ENCODE measurements at regions not wholly inside any gene's neighbourhood (a gene's known extent, or its start where the extent isn't known, plus 50 kb on each side); places are given as distances from the start of the nearest gene placed in this dataset.
A peak's percentile ranks its signal among the peaks of the same experiment; 100 is the strongest.
"Not testable (repeated sequence)": the region's sequence is repeated elsewhere in the genome, so short reads cannot be mapped to it uniquely, and the experiment has no call there.

- no peak overlapping the region for H3K27ac ChIP-seq (ENCODE audit: low read length)
- H3K36me3 ChIP-seq (ENCODE audit: control insufficient read depth, insufficient read depth, low read length): no peaks in the 10 kb centered on the region
- H3K4me1 ChIP-seq (ENCODE audit: control insufficient read depth, insufficient read depth, low read length): no peaks in the 10 kb centered on the region
- H3K9me3 ChIP-seq (ENCODE audit: control insufficient read depth, low read depth, low read length): no peaks in the 10 kb centered on the region
- no peak overlapping the region for H3K4me3 ChIP-seq (ENCODE audit: low read length)
- no peak for DNase-seq
- no CpG with 5 or more reads among the region's 19 CpGs for whole genome bisulfite sequencing (ENCODE audit: insufficient coverage, low lambda C conversion rate)
- H3K27me3 ChIP-seq (ENCODE audit: control insufficient read depth, insufficient read depth, low read length): no peaks in the 10 kb centered on the region
Observed at GRCh38 chr2:180555391-180555965, 424.9 kb upstream of the UBE2E3 start.

- Histone ChIP-seq H3K27ac (ENCODE audit: low read length) (no peak overlapping the region), H3K4me1 (ENCODE audit: control insufficient read depth, insufficient read depth, low read length) (no peaks in the 10 kb centered on the region), H3K9me3 (ENCODE audit: control insufficient read depth, low read depth, low read length) (no peaks in the 10 kb centered on the region), H3K4me3 (ENCODE audit: low read length) (no peak overlapping the region), H3K36me3 (ENCODE audit: control insufficient read depth, insufficient read depth, low read length) (no peaks in the 10 kb centered on the region), H3K27me3 (ENCODE audit: control insufficient read depth, insufficient read depth, low read length) (no peaks in the 10 kb centered on the region)
- no peak for DNase-seq
Observed at GRCh38 chr2:180554330-180554729, 426.1 kb upstream of the UBE2E3 start.

- H3K36me3 ChIP-seq (ENCODE audit: control insufficient read depth, insufficient read depth, low read length): no peaks in the 10 kb centered on the region
- H3K27me3 ChIP-seq (ENCODE audit: control insufficient read depth, insufficient read depth, low read length): no peaks in the 10 kb centered on the region
- no peak for DNase-seq
- no peak overlapping the region for H3K4me3 ChIP-seq (ENCODE audit: low read length)
- no peaks in the 10 kb centered on the region for H3K4me1 ChIP-seq (ENCODE audit: control insufficient read depth, insufficient read depth, low read length)
- H3K9me3 ChIP-seq (ENCODE audit: control insufficient read depth, low read depth, low read length): no peaks in the 10 kb centered on the region
- H3K27ac ChIP-seq (ENCODE audit: low read length): no peak overlapping the region
Observed at GRCh38 chr2:180553094-180553715, 427.2 kb upstream of the UBE2E3 start.

- Histone ChIP-seq H3K27me3 (ENCODE audit: control insufficient read depth, insufficient read depth, low read length) (no peaks in the 10 kb centered on the region), H3K4me3 (ENCODE audit: low read length) (no peak overlapping the region), H3K9me3 (ENCODE audit: control insufficient read depth, low read depth, low read length) (no peaks in the 10 kb centered on the region), H3K27ac (ENCODE audit: low read length) (no peak overlapping the region), H3K4me1 (ENCODE audit: control insufficient read depth, insufficient read depth, low read length) (no peaks in the 10 kb centered on the region), H3K36me3 (ENCODE audit: control insufficient read depth, insufficient read depth, low read length) (no peaks in the 10 kb centered on the region)
- DNase-seq: peak in 1 of 2 donors; percentile 14
Observed at GRCh38 chr2:180542511-180542910, 437.9 kb upstream of the UBE2E3 start.

GRCh38 chr2:180540761-180541160, 439.6 kb upstream of the UBE2E3 start:
- Histone ChIP-seq H3K9me3 (ENCODE audit: control insufficient read depth, low read depth, low read length) (no peaks in the 10 kb centered on the region), H3K36me3 (ENCODE audit: control insufficient read depth, insufficient read depth, low read length) (no peaks in the 10 kb centered on the region), H3K4me3 (ENCODE audit: low read length) (no peak overlapping the region), H3K27me3 (ENCODE audit: control insufficient read depth, insufficient read depth, low read length) (no peaks in the 10 kb centered on the region), H3K27ac (ENCODE audit: low read length) (no peak overlapping the region), H3K4me1 (ENCODE audit: control insufficient read depth, insufficient read depth, low read length) (peaks cover 4% of the 10 kb centered on the region)
- WGBS (ENCODE audit: insufficient coverage, low lambda C conversion rate): no CpG with 5 or more reads among the region's 8 CpGs
- no peak for DNase-seq

GRCh38 chr2:180539541-180539940, 440.9 kb upstream of the UBE2E3 start:
- peaks cover 8% of the 10 kb centered on the region for H3K4me1 ChIP-seq (ENCODE audit: control insufficient read depth, insufficient read depth, low read length)
- H3K4me3 ChIP-seq (ENCODE audit: low read length): no peak overlapping the region
- H3K27ac ChIP-seq (ENCODE audit: low read length): no peak overlapping the region
- H3K9me3 ChIP-seq (ENCODE audit: control insufficient read depth, low read depth, low read length): no peaks in the 10 kb centered on the region
- no peaks in the 10 kb centered on the region for H3K36me3 ChIP-seq (ENCODE audit: control insufficient read depth, insufficient read depth, low read length)
- H3K27me3 ChIP-seq (ENCODE audit: control insufficient read depth, insufficient read depth, low read length): no peaks in the 10 kb centered on the region
- no peak for DNase-seq

GRCh38 chr2:180535289-180535688, 445.1 kb upstream of the UBE2E3 start:
- peak; percentile 77 to 89 for DNase-seq
- no peaks in the 10 kb centered on the region for H3K36me3 ChIP-seq (ENCODE audit: control insufficient read depth, insufficient read depth, low read length)
- peak overlapping the region; percentile 60 for H3K27ac ChIP-seq (ENCODE audit: low read length)
- H3K27me3 ChIP-seq (ENCODE audit: control insufficient read depth, insufficient read depth, low read length): no peaks in the 10 kb centered on the region
- no CpG with 5 or more reads among the region's 1 CpG for WGBS (ENCODE audit: insufficient coverage, low lambda C conversion rate)
- H3K4me1 ChIP-seq (ENCODE audit: control insufficient read depth, insufficient read depth, low read length): peaks cover 8% of the 10 kb centered on the region
- no peaks in the 10 kb centered on the region for H3K9me3 ChIP-seq (ENCODE audit: control insufficient read depth, low read depth, low read length)
- no peak overlapping the region for H3K4me3 ChIP-seq (ENCODE audit: low read length)

- H3K4me3 ChIP-seq (ENCODE audit: low read length); H3K9me3 ChIP-seq (ENCODE audit: control insufficient read depth, low read depth, low read length); DNase-seq; H3K27ac ChIP-seq (ENCODE audit: low read length); H3K4me1 ChIP-seq (ENCODE audit: control insufficient read depth, insufficient read depth, low read length); H3K36me3 ChIP-seq (ENCODE audit: control insufficient read depth, insufficient read depth, low read length); H3K27me3 ChIP-seq (ENCODE audit: control insufficient read depth, insufficient read depth, low read length): not testable (repeated sequence)
- WGBS (ENCODE audit: insufficient coverage, low lambda C conversion rate): no CpG with 5 or more reads among the region's 8 CpGs
Observed at GRCh38 chr2:180531787-180532186, 448.6 kb upstream of the UBE2E3 start.

- Histone ChIP-seq H3K9me3 (ENCODE audit: control insufficient read depth, low read depth, low read length) (no peaks in the 10 kb centered on the region), H3K4me3 (ENCODE audit: low read length) (no peak overlapping the region), H3K36me3 (ENCODE audit: control insufficient read depth, insufficient read depth, low read length) (no peaks in the 10 kb centered on the region), H3K27ac (ENCODE audit: low read length) (no peak overlapping the region), H3K4me1 (ENCODE audit: control insufficient read depth, insufficient read depth, low read length) (no peaks in the 10 kb centered on the region), H3K27me3 (ENCODE audit: control insufficient read depth, insufficient read depth, low read length) (no peaks in the 10 kb centered on the region)
- DNase-seq: no peak
- WGBS (ENCODE audit: insufficient coverage, low lambda C conversion rate): 100% methylated on average over 1 of the region's 2 CpGs
Observed at GRCh38 chr2:180524499-180524898, 455.9 kb upstream of the UBE2E3 start.

GRCh38 chr2:180523621-180524340, 456.6 kb upstream of the UBE2E3 start:
- H3K27ac ChIP-seq (ENCODE audit: low read length): no peak overlapping the region
- H3K4me3 ChIP-seq (ENCODE audit: low read length): no peak overlapping the region
- H3K36me3 ChIP-seq (ENCODE audit: control insufficient read depth, insufficient read depth, low read length): no peaks in the 10 kb centered on the region
- no peaks in the 10 kb centered on the region for H3K9me3 ChIP-seq (ENCODE audit: control insufficient read depth, low read depth, low read length)
- DNase-seq: no peak
- no peaks in the 10 kb centered on the region for H3K27me3 ChIP-seq (ENCODE audit: control insufficient read depth, insufficient read depth, low read length)
- WGBS (ENCODE audit: insufficient coverage, low lambda C conversion rate): 80% methylated on average over 4 of the region's 6 CpGs
- H3K4me1 ChIP-seq (ENCODE audit: control insufficient read depth, insufficient read depth, low read length): no peaks in the 10 kb centered on the region

All from large intestine (tissue), 3 donors.